ENCODE measurements at regions not wholly inside any gene's neighbourhood (a gene's known extent, or its start where the extent isn't known, plus 50 kb on each side); places are given as distances from the start of the nearest gene placed in this dataset.
"Not testable (repeated sequence)": the region's sequence is repeated elsewhere in the genome, so short reads cannot be mapped to it uniquely, and the experiment has no call there.

- no peak for DNase-seq
These were observed 186.6 kb upstream of the IGFBP3 start for GRCh38 chr7:46107610-46108217.

- no peak for DNase-seq
These were observed 179.4 kb upstream of the IGFBP3 start for GRCh38 chr7:46100521-46100920.

GRCh38 chr7:46099076-46099475 lies 178.0 kb upstream of the IGFBP3 start:
- DNase-seq: no peak

- no peak for DNase-seq
These were observed 170.0 kb upstream of the IGFBP3 start for GRCh38 chr7:46091071-46091470.

GRCh38 chr7:46089281-46089680 lies 168.2 kb upstream of the IGFBP3 start:
- no peak for DNase-seq

- DNase-seq: not testable (repeated sequence)
These were observed 167.4 kb upstream of the IGFBP3 start for GRCh38 chr7:46088486-46088885.

- no peak for DNase-seq
These were observed 159.6 kb upstream of the IGFBP3 start for GRCh38 chr7:46080595-46081159.

GRCh38 chr7:46079421-46079820 lies 158.3 kb upstream of the IGFBP3 start:
- DNase-seq: no peak

- no peak for DNase-seq
These were observed 155.5 kb upstream of the IGFBP3 start for GRCh38 chr7:46076527-46076926.

- DNase-seq: peak in 1 of 5 experiments; percentile 11
These were observed 151.7 kb upstream of the IGFBP3 start for GRCh38 chr7:46072722-46073121.

- no peak for DNase-seq
These were observed 150.5 kb upstream of the IGFBP3 start for GRCh38 chr7:46071601-46072000.

GRCh38 chr7:46071076-46071475 lies 150.0 kb upstream of the IGFBP3 start:
- DNase-seq: no peak

GRCh38 chr7:46068159-46068558 lies 147.1 kb upstream of the IGFBP3 start:
- DNase-seq: no peak

GRCh38 chr7:46059308-46060020 lies 138.4 kb upstream of the IGFBP3 start:
- DNase-seq: no peak

GRCh38 chr7:46058086-46058823 lies 137.2 kb upstream of the IGFBP3 start:
- no peak for DNase-seq

- DNase-seq: no peak
These were observed 133.8 kb upstream of the IGFBP3 start for GRCh38 chr7:46054915-46055314.

GRCh38 chr7:46054272-46054671 lies 133.2 kb upstream of the IGFBP3 start:
- DNase-seq: no peak

- no peak for DNase-seq
These were observed 126.5 kb upstream of the IGFBP3 start for GRCh38 chr7:46047581-46047980.

- not testable (repeated sequence) for DNase-seq
These were observed 122.3 kb upstream of the IGFBP3 start for GRCh38 chr7:46043338-46043737.

GRCh38 chr7:46039813-46040212 lies 118.7 kb upstream of the IGFBP3 start:
- not testable (repeated sequence) for DNase-seq

GRCh38 chr7:46035166-46035565 lies 114.1 kb upstream of the IGFBP3 start:
- DNase-seq: no peak

- no peak for DNase-seq
These were observed 113.1 kb upstream of the IGFBP3 start for GRCh38 chr7:46034056-46034768.

GRCh38 chr7:46033592-46033991 lies 112.5 kb upstream of the IGFBP3 start:
- no peak for DNase-seq
